IPS DF 4.7 (cell line): ENCODE measurements at regions not wholly inside any gene's neighbourhood (a gene's known extent, or its start where the extent isn't known, plus 50 kb on each side); places are given as distances from the start of the nearest gene placed in this dataset.
"Not testable (repeated sequence)": the region's sequence is repeated elsewhere in the genome, so short reads cannot be mapped to it uniquely, and the experiment has no call there.

Experiments
- DNase-seq: peaks from one replicate; pipeline ENCODE4 v3.0.0-alpha.2; 2013; ENCODE audit warnings: low spot score; ENCODE audit errors: extremely low read depth

DNA sequence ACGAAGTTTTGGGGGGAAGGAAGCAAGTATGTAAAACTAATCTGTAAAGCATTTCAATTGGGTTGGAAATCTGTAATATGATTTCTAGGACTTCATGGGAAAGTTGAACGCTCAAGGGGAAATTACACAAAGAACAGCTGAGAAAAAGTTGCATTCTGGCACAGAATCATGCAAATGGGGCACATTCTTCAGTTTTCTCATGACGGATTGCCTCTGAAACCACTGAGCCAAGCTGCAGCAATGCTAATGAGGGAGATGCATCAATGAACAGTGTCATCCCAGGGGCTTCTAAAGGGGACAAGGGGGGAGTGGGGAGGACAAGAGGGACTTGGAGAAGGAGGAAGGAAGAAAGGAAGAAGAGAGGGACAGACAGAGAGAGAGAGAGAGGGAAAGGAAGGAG lies 291.4 kb upstream of the ATP11B start:
- no peak for DNase-seq

DNA sequence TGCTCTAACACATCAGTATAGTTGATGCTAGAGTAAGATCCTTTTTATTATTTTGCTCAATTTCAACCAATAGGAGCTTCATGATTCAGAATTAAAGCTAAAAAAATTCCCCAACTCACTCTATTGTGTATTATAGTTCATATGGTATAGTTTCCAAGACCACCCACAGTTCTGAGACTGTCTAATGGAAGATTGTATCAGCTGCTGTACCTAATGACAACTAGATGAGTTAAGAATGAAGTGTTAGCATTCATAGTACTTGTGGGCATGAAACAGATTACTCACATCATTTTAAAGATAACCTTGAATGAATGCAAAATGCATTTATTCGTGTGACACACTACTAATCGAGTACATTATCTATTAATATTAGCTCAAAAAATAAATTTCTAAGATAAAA lies 289.9 kb upstream of the ATP11B start:
- no peak for DNase-seq

GRCh38 chr3:182508919-182509711 lies 284.2 kb upstream of the ATP11B start:
- DNase-seq = no peak

DNA sequence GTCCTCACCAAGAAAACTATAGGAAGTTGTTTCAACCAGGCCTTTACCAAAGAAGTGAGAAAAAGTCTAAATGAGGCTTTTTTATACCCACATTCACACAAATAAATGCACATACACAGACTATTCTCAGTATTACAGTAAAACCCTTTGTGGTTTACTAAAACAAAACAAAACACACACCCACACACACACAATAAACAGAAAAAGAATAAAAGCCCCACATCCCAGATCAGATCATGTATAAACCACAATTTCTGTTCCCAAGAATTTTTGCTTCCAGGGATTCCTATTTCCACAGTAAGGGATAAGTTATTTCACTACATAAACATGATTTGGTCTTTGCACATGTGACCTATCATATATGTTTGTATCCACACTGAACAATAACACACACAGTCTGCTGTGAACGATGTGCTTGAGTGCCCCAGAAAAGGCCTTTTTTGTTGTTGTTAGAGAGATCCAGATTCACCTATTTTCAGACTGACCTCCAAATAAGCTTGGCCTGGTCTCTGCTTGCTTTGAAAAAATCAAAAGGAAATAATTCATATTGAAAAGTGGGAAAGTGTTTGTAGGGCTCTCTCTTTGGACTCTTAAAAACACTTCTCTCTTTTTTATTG lies 283.4 kb upstream of the ATP11B start:
- no peak for DNase-seq

- no peak for DNase-seq
Measured at GRCh38 chr3:182514236-182514964, 278.9 kb upstream of the ATP11B start.

GRCh38 chr3:182516597-182517336 lies 276.5 kb upstream of the ATP11B start:
- no peak for DNase-seq

DNA sequence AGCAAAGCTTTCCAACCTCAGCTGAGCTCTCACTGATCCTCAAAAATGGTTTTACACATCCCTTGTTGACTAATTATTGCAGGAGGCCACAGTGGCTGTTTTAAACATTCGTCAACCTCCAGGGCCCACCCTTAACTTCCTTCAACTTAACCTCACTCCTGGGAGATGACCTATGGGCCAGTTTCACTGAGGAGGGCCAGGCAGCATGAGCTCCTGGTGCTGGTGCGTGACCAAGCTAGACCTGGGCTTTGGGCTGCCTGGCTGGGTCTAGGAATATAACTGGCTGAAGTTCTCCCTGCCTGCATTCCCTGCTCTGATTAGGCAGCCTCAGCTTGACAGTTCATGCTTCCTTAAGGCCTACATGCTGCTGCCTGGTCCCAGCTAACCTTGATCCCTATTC lies 273.7 kb upstream of the ATP11B start:
- DNase-seq = no peak

DNA sequence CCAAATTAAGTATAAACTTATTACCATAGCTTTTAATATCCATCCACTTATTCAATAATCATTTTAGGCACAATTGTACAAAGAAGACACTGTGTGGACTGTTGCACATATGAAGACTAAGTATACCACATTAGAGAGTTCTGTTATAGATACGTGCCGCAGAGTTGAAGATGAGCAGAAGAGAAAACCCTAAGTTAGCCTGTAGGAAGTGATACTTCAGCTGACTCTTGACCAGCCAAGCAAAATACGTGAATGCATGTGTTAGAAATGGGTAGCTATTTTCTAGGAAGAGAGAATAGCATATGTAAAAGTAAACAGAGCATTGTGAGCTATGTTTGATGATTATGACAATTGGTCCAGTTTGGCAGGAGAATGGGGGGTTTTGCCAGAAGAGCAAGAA lies 272.0 kb upstream of the ATP11B start:
- DNase-seq = no peak

- DNase-seq = not testable (repeated sequence)
Measured at GRCh38 chr3:182523424-182523823, 269.9 kb upstream of the ATP11B start.

GRCh38 chr3:182523836-182524235 lies 269.5 kb upstream of the ATP11B start:
- no peak for DNase-seq

GRCh38 chr3:182524711-182525401 lies 268.4 kb upstream of the ATP11B start:
- DNase-seq = no peak

- DNase-seq = no peak
Measured at GRCh38 chr3:182525766-182526374, 267.4 kb upstream of the ATP11B start.

- DNase-seq = no peak
Measured at GRCh38 chr3:182527745-182528144, 265.6 kb upstream of the ATP11B start.

- DNase-seq = no peak
Measured at GRCh38 chr3:182530316-182530715, 263.0 kb upstream of the ATP11B start.

DNA sequence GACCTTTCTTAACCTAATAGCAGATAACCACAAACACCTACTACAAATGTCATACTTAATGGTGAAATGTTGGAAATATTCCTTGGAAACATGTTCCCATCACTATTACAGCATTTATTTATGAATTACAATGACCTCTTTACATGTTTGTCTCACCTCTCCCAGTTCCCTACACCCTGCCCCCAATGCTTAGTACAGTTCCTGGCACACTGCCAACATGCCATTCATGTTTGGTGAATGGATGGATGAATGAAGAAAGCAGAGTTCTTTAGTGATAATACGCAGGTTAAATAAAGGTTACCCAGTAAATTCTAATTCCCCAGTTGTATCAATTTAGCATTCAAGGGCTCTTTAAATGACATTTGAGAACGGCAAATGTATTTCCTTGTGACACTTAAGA lies 259.9 kb upstream of the ATP11B start:
- no peak for DNase-seq

DNA sequence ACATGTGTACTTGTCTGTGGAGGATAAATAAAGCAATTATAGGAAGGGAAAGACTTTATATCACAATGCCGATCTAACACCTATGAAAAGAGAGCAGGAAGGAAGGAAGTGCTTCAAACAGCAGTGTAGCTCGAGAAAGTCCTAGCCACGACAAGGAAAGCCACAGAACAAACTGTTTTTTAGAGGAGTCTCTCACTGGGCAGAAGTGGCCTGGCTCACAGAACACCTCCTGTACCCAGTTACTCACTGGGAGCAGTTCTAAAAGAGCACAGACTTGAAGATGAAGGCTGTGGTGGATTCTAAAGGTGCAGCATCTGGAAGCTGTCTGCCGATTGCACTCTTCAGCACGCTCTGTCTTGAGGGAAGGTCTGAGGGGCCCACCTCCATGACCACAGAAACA lies 248.8 kb upstream of the ATP11B start:
- DNase-seq = no peak

- DNase-seq = no peak
Measured at GRCh38 chr3:182562274-182562673, 231.0 kb upstream of the ATP11B start.

- DNase-seq = no peak
Measured at GRCh38 chr3:182565916-182566796, 227.1 kb upstream of the ATP11B start.

DNA sequence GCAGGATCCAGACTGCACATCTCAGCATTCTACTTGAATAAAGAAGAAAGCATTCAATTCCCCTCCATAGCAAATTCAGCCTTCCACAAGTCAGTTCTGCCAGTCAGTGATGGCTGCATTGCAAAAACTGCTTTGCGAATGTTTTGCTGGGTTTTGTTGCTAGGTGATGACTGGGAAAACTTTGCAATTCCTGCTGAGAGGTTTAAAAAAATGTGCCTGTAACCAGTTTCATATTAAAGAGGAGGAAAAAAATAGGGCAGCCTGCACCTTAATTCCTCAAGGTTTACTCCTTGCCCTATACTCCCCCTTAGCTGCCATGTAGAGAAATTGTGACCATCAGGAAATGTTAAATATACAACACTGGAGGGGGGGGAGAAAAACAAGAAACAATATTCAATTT lies 225.6 kb upstream of the ATP11B start:
- no peak for DNase-seq

DNA sequence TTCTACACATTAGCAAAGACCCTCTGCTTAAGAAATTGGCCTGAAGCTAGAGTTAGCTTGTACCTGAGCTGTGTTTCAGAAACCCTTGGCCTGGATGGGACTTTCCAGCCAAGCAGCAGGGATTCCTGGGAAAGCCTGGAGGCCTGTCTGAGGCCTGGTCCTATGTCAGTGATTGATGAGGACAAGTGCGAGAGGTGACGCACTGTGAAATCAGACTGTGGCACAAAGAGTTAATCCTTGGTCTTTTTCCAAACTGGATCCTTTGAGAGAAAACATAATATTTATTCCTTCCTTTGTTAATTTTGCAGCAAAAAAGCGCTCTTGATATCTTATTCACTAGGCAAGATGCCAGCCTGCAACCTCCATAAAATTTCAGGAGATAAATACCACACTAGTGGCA lies 225.0 kb upstream of the ATP11B start:
- DNase-seq = no peak
